NCI-H128 (cell line): ENCODE measurements at regions not wholly inside any gene's neighbourhood (a gene's known extent, or its start where the extent isn't known, plus 50 kb on each side); places are given as distances from the start of the nearest gene placed in this dataset.
"Not testable (repeated sequence)": the region's sequence is repeated elsewhere in the genome, so short reads cannot be mapped to it uniquely, and the experiment has no call there.

Experiments
- DNase-seq: peaks from one replicate; lab custom pipeline; 2025; ENCODE audit not compliant: unreplicated experiment; lab: John Stamatoyannopoulos, UW

DNA sequence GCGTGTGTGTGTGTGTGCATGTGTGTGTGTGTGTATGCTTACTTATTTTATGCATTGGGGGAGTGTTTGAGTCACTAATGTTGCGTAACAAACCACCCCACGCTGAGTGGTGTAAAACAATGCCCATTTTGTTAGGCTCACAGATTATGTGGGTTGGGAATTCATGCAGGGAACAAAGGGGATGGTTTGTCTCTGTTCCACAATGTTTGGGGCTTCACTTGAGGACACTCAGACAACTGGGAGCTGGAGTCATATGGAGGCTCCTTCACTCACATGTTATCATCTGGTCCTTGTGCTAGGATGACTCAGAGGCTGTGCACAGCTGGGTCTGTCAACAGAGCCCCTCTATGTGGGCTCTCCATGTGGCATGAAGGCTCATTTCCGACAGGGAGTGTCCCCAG is 51.3 kb upstream of the LARGE1 start:
- DNase-seq: no peak

GRCh38 chr22:33975841-33976240 is 55.6 kb upstream of the LARGE1 start:
- no peak for DNase-seq

DNA sequence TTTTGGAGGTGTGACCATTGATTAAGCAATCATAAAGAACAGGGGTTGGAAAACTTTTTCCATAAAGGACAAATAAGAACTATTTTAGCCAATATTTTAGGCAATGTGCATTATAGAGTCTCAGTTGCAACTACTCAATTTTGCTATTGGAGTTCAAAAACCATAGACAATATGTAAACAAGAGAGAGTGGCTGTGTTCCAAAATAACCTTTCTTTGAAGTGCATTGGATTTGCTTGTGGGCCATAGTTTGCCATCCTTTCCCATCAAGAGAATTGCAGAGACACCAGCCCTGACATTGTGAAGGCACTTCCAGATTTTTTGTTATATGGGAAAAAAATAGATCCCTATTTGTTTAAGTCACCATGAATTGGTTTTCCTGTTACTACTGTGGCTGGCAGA is 63.3 kb upstream of the LARGE1 start:
- DNase-seq: no peak

DNA sequence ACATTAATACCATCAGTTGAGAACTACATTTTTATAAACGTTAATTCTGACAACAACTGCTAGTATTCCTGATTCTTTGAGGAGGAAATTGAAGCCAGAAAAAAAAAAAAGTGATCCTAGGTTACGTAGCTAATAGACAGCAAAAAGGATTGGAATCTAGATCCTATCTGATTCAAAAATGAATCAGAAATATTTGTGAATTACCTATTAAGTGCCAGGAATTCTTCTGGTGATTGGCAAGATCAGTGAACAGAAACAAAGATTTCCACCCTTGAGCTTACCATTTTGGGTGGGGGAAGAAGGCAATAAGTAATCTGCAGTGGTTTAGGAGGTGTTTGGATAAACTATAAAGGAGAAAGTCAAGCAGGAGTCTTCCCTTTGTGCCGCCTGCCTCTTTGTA is 63.9 kb upstream of the LARGE1 start:
- DNase-seq: no peak

- DNase-seq: no peak
Observed at GRCh38 chr22:33984656-33985285, 64.5 kb upstream of the LARGE1 start.

DNA sequence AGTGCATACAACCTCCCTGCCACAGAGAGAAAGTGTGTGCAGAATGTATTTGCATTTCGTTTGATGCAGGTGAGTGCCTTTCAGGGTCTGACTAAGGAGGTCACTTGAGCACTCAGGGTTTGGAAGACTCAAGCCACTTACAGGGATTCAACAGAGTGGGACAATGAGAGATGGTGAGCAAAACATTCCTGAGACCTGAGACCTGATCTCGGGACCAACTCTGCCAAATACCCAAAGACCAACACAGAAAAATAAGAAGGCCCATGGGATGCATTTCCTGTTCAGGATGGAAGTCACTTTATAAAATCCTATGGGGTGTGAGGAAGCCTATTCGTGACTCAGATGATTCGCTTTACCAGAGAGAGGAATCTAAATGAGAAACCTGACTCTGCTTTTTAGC is 65.2 kb upstream of the LARGE1 start:
- no peak for DNase-seq

- no peak for DNase-seq
Observed at GRCh38 chr22:33986167-33986771, 66.0 kb upstream of the LARGE1 start.

GRCh38 chr22:33986954-33987353 is 66.7 kb upstream of the LARGE1 start:
- no peak for DNase-seq

GRCh38 chr22:33989263-33989662 is 69.0 kb upstream of the LARGE1 start:
- not testable (repeated sequence) for DNase-seq

DNA sequence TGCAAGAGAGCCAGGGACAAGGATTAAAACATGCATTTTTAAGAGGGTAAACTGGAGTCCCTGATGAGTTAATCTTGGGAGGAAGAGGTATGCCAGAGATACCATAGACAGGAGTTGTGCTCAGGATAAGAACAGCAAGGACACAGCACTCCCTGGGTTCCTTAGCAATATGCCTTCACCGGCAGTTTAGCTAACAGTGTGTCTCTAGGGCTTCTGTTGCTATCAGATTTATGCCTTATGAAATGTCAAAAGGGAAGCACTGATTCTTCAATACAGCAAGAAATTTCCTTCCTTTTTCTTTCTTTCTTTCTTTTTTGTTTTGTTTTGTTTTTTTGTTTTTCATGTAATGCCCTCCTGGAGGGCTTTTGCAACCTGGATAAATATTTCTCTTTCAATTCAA is 71.3 kb upstream of the LARGE1 start:
- no peak for DNase-seq

GRCh38 chr22:33996824-33997223 is 76.5 kb upstream of the LARGE1 start:
- no peak for DNase-seq

- DNase-seq: no peak
Observed at GRCh38 chr22:34000879-34001526, 80.7 kb upstream of the LARGE1 start.

- DNase-seq: no peak
Observed at GRCh38 chr22:34001701-34002466, 81.6 kb upstream of the LARGE1 start.

GRCh38 chr22:34004058-34004457 is 83.8 kb upstream of the LARGE1 start:
- no peak for DNase-seq

GRCh38 chr22:34010259-34010658 is 90.0 kb upstream of the LARGE1 start:
- no peak for DNase-seq

GRCh38 chr22:34015642-34016041 is 95.4 kb upstream of the LARGE1 start:
- DNase-seq: no peak

DNA sequence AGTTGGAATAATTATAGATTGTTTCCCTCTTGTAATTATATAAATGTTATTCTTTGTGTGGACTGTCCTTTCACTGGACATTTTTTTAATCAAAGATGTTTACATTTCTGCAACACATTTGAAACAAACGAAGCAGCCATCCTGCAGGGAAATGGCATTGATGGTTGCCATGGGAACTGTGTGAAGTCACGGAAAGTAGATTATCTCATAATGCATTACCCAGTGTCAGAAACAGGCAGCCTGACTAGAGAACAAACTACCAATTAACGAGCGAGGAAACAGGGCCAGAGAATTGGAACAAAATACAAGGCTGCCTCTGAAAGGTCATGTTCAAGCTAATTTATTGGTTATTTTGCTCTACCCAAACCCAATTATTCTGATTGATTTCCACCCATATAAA is 96.9 kb upstream of the LARGE1 start:
- no peak for DNase-seq

- DNase-seq: no peak
Observed at GRCh38 chr22:34019190-34019845, 99.0 kb upstream of the LARGE1 start.

DNA sequence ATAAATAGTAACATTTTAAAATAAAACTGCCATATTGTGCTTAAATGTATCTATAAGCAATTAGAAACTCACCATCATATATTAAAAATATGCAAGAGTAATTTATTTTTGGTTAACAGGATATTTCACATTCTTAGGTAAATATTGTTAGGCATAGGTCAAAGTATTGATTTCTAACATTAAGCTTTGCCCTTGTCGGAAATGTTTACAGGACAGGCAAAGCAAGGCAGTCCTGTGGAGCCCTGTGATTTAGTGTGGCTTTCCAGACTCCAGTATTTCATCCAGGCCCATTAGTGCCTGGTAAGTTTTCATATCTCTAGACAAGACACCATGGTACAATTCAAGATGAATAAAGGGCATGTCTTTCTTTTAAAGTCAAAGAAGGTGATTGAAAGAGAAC is 114.9 kb upstream of the LARGE1 start:
- DNase-seq: no peak

- no peak for DNase-seq
Observed at GRCh38 chr22:34036931-34037330, 116.7 kb upstream of the LARGE1 start.

DNA sequence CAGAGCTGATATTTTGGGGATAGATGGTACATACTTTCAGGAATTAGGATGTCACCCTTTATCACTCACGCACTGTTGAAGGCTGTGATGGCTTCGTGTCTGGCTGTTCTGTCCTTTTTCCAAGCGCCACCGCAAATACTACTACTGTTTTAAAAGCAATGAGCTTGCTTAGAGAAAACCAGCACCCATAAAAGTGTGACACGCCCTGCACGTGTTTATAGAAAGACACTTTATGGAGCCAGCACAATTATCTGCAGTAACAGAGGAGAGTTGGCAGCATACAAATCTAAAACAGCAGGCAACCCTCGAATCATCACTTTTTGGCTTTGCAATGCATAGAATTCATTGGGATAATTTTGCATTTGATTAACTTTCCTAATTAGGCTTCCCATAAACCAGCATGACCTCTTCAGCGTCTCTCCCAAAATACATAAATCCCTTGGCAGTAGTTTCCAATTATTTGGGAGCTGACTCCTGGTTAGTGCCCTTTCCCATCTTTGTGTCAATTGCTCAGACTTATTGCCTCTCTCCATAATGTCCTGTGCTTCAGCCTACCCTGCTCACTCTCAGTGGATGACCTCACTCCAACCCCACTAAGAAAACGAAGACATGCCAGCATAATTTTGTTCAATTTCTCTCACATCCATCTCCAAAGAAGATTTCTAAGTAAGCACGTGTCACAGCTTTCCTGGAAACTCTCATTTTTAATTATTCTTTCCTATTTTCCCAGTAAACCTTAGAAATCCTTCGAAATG is 118.7 kb upstream of the LARGE1 start:
- DNase-seq: no peak
